ENCODE measurements at regions not wholly inside any gene's neighbourhood (a gene's known extent, or its start where the extent isn't known, plus 50 kb on each side); places are given as distances from the start of the nearest gene placed in this dataset.

DNA sequence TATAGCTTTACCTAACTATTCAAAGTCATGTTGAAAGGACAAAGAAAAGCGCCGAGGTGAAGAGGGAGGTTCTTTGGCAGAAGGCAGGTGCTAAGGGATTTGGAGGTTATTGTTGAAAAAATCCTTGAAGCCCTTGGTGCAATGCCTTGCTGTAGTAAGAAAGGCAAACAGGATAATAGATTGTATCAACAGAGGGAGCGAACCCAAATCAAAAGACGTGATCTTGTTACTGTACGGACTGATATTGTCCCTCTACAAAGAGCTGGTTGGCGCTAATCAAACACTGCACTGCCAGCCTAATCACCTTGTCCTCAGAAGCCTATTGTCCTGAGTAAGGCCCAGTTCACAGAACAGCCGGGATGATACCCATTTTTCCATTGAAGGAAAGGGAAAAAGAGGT is 182.9 kb downstream of the ZIC3 start:
- Histone ChIP-seq H3K27me3 (ENCODE audit: insufficient read depth, low read length, poor library complexity, severe bottlenecking) (no peaks in the 10 kb centered on the region), H3F3A (ENCODE audit: low read depth) (no peaks in the 10 kb centered on the region), H3K9me3 (ENCODE audit: insufficient read depth, low read depth, low read length) (no peaks in the 10 kb centered on the region), H2AFZ (ENCODE audit: low read length) (no peak overlapping the region), H4K20me1 (ENCODE audit: insufficient read depth, low read length, poor library complexity, severe bottlenecking) (no peaks in the 10 kb centered on the region), H3K4me1 (ENCODE audit: insufficient read depth, low read length, poor library complexity, severe bottlenecking) (no peaks in the 10 kb centered on the region), H3K4me3 (ENCODE audit: low read length, poor library complexity, severe bottlenecking) (no peak overlapping the region), H3K79me2 (ENCODE audit: insufficient read depth, low read length) (no peaks in the 10 kb centered on the region), H3K36me3 (ENCODE audit: insufficient read depth, low read length) (no peaks in the 10 kb centered on the region), H3K4me2 (ENCODE audit: low read depth, low read length, poor library complexity, severe bottlenecking) (no peak overlapping the region), H3K9ac (ENCODE audit: low read depth, low read length, poor library complexity, severe bottlenecking) (no peak overlapping the region), H3K9me2 (replicated peaks; ENCODE audit: low read depth, low read length) (no peaks in the 10 kb centered on the region)
- TF ChIP-seq, protein P1, sequence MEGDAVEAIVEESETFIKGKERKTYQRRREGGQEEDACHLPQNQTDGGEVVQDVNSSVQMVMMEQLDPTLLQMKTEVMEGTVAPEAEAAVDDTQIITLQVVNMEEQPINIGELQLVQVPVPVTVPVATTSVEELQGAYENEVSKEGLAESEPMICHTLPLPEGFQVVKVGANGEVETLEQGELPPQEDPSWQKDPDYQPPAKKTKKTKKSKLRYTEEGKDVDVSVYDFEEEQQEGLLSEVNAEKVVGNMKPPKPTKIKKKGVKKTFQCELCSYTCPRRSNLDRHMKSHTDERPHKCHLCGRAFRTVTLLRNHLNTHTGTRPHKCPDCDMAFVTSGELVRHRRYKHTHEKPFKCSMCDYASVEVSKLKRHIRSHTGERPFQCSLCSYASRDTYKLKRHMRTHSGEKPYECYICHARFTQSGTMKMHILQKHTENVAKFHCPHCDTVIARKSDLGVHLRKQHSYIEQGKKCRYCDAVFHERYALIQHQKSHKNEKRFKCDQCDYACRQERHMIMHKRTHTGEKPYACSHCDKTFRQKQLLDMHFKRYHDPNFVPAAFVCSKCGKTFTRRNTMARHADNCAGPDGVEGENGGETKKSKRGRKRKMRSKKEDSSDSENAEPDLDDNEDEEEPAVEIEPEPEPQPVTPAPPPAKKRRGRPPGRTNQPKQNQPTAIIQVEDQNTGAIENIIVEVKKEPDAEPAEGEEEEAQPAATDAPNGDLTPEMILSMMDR (conservative IDR thresholded peaks at IDR 0.05; ENCODE audit: low read length) = no peak
- TF ChIP-seq EZH2phosphoT487 (IDR thresholded peaks at IDR 0.05; ENCODE audit: borderline replicate concordance) = no peak

DNA sequence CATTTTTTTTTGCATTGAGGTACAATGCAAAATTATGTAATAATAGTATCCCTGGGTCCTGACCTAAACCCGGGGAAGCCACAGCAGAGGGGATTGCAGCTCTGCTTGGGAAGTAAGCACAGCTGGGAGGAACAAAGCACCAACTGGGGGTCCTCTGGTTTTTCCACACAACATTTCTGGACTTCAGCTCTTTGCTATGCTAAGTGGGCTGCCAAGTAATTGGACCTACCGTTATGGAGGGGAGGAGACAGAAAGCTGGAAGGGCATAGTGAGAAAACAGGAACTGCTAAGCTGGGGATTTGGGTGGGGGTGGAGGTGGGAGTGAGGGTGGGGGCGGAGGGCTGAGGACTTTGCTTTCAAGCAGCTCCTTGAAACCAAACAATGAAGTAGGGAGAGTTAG is 183.3 kb downstream of the ZIC3 start:
- no peak overlapping the region for H3K4me2 ChIP-seq (ENCODE audit: low read depth, low read length, poor library complexity, severe bottlenecking)
- H3K36me3 ChIP-seq (ENCODE audit: insufficient read depth, low read length) = no peaks in the 10 kb centered on the region
- no peaks in the 10 kb centered on the region for H3K27me3 ChIP-seq (ENCODE audit: insufficient read depth, low read length, poor library complexity, severe bottlenecking)
- H3K9ac ChIP-seq (ENCODE audit: low read depth, low read length, poor library complexity, severe bottlenecking) = no peak overlapping the region
- H3K9me2 ChIP-seq (replicated peaks; ENCODE audit: low read depth, low read length) = no peaks in the 10 kb centered on the region
- H4K20me1 ChIP-seq (ENCODE audit: insufficient read depth, low read length, poor library complexity, severe bottlenecking) = no peaks in the 10 kb centered on the region
- no peaks in the 10 kb centered on the region for H3K79me2 ChIP-seq (ENCODE audit: insufficient read depth, low read length)
- H2AFZ ChIP-seq (ENCODE audit: low read length) = no peak overlapping the region
- TF ChIP-seq, protein P1 (conservative IDR thresholded peaks at IDR 0.05; ENCODE audit: low read length) = no peak
- TF ChIP-seq EZH2phosphoT487 (IDR thresholded peaks at IDR 0.05; ENCODE audit: borderline replicate concordance) = no peak
- no peaks in the 10 kb centered on the region for H3K4me1 ChIP-seq (ENCODE audit: insufficient read depth, low read length, poor library complexity, severe bottlenecking)
- no peaks in the 10 kb centered on the region for H3K9me3 ChIP-seq (ENCODE audit: insufficient read depth, low read depth, low read length)
- no peak overlapping the region for H3K4me3 ChIP-seq (ENCODE audit: low read length, poor library complexity, severe bottlenecking)
- no peaks in the 10 kb centered on the region for H3F3A ChIP-seq (ENCODE audit: low read depth)

DNA sequence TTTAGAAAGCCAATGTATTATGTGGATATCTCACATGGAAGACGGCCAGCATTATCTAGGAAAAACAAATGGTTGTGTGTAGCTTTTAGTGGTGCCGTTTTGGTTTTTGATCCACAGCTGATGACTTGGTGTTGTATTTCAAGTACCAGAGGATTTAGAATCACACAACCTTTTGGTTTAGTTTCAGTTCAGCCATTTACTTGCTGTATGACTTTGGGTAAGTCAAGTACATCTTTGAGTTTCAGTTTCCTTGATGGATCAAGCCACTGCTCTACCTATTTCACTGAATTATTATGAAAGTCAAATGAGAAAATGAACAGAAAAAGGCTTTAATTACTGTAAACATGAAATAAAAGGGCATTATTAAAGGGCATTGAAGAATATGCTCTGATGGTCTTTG is 205.6 kb downstream of the ZIC3 start:
- Histone ChIP-seq H3K4me2 (ENCODE audit: low read depth, low read length, poor library complexity, severe bottlenecking) (no peak overlapping the region), H3K4me1 (ENCODE audit: insufficient read depth, low read length, poor library complexity, severe bottlenecking) (no peaks in the 10 kb centered on the region), H3K9me3 (ENCODE audit: insufficient read depth, low read depth, low read length) (no peaks in the 10 kb centered on the region), H3K79me2 (ENCODE audit: insufficient read depth, low read length) (no peaks in the 10 kb centered on the region), H3K36me3 (ENCODE audit: insufficient read depth, low read length) (no peaks in the 10 kb centered on the region), H4K20me1 (ENCODE audit: insufficient read depth, low read length, poor library complexity, severe bottlenecking) (no peaks in the 10 kb centered on the region), H3K9me2 (replicated peaks; ENCODE audit: low read depth, low read length) (no peaks in the 10 kb centered on the region), H3F3A (ENCODE audit: low read depth) (no peaks in the 10 kb centered on the region), H3K4me3 (ENCODE audit: low read length, poor library complexity, severe bottlenecking) (no peak overlapping the region), H3K27me3 (ENCODE audit: insufficient read depth, low read length, poor library complexity, severe bottlenecking) (no peaks in the 10 kb centered on the region), H2AFZ (ENCODE audit: low read length) (no peak overlapping the region), H3K9ac (ENCODE audit: low read depth, low read length, poor library complexity, severe bottlenecking) (no peak overlapping the region)
- no peak for TF ChIP-seq EZH2phosphoT487 (IDR thresholded peaks at IDR 0.05; ENCODE audit: borderline replicate concordance)
- TF ChIP-seq, protein P1 (conservative IDR thresholded peaks at IDR 0.05; ENCODE audit: low read length) = no peak
